ENCODE measurements at regions not wholly inside any gene's neighbourhood (a gene's known extent, or its start where the extent isn't known, plus 50 kb on each side); places are given as distances from the start of the nearest gene placed in this dataset.

DNA sequence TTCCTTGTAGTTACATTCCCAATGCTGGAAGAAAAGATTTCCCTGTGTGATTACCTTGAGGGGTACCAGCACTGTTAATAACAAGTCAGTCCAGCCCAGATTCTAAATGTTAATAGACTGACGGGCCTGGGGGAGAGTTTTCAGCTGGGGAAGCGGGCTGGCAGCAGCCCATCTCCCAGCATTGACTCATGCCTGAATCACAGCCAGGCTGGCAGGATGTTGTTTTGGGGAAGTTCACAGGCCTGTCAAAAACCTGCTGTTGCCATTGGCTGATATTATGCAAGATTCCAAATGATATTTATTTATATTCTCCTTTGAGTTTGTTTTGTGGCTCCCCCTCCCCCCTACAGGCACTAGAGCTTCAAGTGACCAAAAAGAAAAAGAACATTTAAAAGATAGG lies 213.9 kb upstream of the CNR1 start:
- DNase-seq, result no peak

DNA sequence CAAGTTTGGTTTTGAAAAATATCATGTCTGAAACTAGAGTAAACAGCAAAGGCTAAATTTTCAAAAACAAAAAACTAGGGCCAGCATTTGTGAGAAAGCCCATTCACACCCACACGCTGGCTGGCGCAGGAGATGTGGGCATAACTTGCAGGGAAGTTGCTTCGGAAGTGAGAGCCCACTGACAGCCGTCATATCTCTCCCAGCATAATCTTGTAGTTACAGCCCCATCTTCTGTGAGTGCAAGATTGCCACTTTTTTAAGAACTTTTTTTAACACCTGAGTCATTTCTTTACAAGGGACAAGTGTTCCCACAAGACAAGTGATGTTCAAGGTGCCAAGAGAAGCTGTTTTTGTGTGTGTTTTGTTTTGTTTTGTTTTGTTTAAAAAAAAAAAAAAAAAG lies 212.5 kb upstream of the CNR1 start:
- DNase-seq, result no peak

DNA sequence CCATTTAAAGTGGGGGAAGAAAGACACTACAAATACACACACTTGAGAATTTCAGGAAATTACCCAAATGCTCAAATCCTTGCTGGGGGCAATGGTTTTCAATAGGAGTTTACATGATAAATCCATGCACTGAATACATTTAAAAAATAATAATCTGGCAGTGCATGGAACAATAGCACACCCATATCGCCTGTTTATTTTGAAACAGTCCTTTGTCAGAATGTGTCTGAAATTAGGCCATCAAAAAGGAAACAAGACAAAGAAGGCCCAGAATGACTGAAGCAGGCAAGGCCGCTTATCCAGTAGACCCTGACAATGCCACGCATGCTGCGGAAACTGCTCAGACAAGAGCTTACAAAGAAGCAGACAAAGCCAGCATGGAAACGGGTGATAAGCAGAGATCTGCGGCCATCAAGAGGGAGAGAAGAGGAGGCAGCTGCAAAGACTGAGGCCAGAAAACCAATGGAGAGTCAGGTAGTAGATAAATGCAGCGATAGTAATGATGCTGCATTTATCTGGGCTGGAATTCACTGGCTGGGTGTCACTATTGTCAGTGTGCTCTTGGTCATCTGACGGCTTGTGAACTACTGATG lies 211.9 kb upstream of the CNR1 start:
- no peak for DNase-seq

DNA sequence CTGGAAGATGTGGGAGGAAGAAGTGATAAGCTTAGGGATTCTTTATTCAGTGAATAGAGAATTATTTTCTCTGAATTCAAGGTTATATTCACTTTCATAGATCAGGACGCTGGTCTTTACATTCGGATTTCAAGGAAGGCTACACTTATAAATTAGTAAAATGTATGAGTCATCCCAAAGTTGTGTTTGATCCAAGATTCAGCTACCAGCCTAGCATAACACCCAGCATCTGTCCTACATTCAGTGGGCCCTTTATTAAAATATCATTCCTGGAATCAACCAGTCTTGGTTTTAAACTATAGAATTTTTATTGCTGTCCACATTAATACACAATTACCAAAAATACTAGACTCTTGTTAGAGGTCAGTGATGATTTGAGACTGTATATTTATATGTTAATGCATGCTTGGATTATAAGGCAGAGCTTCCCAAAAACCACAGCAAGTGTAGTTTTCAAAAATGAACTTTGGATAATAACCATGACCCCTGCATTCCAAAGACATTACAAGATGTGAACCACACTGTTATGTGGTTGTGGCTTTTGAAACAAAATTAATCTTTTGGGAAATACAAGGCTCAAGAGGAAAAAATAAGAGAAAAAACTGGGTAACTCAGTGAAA lies 210.7 kb upstream of the CNR1 start:
- no peak for DNase-seq

DNA sequence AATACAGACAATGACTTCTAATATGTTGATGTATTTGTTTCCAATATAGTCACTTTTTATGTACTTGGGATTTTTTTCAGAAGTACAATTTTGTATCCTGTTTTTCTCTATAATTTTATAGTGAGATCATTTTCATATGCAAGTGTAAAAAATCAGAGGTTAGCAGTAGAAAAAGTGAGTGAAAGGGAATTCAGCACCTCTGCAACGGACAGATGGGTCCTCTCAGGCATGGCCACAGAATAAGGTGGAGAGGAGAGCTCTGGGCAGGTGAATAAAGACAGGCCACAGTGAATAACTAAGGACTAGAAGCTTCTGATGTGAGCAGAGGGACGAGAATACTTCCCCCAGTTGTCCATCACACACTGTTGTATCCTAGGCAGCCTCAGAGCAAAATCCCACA lies 210.1 kb upstream of the CNR1 start:
- no peak for DNase-seq

DNA sequence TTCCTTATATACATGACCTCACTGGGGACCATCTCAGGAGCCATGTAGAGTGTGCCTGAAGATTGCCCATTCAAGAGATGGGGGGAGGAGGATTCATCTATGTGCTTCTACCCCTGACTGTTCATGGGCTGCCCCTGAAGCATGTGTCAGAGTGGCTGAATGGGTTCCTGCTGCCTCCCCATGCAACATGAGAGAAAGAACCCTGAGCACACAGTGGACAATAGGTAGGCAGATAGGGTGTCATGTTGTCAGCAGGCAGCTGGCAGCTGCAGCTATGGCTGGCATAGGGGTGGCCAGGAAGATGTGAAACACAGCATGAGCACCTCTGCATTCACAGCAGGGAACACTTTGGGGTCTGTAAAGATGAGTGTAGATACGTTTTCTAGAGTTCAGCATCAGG lies 208.4 kb upstream of the CNR1 start:
- DNase-seq, result no peak

DNA sequence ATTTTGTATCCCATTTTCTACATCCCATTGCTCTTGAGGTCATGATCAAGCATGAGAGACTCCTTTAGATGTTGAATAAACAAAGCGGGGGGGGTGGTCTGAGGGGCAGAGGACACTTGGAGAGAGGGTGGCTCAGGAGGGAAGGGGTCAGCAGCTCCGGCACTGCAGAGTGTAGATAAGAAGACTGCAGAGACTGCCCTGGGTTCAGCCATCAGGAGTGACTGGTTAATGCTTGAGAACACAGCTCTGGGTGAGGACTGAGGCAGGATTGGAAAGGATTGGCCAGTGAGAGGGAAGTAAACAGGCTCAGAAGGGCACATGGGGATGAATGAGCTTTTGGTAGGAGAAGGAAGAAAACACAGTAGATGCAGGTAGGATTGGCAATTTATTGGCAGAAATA lies 205.3 kb upstream of the CNR1 start:
- DNase-seq, result no peak

DNA sequence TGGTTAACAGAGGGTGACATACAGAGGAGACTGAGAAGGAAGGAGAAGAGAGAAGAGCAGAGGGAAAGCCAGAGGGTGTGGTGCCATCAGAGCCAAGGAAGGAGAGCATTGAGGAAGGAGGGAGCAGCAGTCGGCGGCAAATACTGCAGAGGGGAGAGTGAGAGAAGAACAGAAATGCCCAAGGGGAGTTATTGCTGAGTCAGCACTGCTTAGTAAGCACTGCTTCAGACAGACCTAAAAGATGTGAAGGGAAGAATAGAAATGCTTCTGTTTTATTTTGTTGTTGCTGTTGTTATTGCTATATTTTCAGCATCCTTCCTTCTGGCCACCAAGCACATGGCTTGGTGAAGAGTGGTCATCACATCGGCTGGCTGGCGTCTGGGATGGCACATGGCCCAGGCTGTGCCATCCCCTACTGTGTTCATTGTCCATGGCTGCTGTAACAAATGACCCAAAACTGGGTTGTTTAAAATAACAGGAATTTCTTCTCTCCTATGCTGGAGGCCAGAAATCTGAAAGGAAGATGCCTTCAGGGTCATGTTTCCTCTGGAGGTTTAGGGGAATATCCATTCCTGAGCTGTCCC lies 204.1 kb upstream of the CNR1 start:
- DNase-seq, result no peak

DNA sequence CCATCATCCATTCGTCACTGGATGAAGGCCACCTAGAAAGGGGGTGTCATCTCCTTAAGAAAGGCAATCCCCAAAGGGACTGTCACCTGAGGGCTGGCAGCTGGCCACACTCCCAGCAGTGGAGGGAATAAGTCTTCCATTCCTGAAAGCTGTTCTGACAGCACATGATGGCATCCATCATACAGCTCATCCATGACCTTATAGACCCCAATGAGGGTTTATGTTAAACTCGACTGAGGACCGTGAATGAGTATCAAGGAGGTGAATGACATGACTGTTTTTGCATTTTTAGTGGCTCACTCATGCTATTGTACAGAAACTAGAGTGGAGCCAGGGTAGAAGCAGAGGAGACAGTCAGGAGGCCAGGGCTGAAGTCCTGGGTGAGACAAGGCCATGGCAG lies 203.1 kb upstream of the CNR1 start:
- DNase-seq, result no peak

DNA sequence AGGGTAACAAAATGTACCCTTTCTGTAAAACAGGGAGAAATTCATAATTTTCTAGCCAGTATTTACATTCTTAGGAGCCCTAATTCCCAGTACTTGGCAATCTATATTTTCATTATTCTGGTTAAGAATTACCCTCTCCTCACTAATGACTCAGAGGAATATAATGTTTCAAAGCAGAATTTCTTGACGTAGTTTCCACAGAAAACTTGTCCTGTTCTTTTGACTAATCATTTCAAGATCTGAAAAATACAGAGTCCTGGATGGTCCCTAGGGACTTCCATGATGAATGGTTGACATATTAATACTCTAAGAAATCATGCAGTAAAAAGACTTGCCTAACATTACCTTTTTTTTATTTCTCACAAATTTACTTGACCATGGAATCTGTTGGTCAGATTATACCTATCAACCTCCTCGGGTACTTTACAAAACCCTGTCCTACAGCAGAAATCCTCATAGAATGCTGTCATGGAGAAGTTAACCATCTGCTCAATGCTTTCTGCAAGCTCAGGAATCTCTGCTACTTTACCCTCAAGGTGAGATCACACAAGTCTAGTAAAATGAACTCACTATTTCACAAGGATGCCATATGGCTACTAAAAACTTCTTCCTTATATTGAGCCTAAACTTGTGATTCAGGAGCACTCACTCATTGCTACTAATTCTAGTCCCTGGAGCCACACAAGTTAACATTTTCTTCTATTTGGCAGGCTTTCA lies 202.1 kb upstream of the CNR1 start:
- no peak for DNase-seq

DNA sequence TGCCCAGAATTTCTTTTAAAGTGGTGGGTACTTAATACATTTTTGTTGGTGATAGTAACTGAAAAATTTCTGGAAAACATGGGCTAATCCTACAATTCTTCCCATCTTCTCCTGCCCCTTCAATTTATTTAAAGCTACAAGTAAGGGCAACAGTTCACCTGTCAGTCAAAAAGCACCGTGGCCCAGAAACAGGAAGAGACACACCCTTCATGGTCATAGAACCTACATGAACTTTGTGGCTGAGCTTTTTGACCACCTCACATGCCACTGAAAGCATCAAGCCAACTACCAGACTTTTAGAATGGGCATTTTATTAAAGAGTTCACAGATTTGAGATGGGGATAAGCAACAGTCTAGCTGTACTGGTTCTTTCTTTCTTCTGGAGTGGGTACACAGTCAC lies 201.1 kb upstream of the CNR1 start:
- no peak for DNase-seq

DNA sequence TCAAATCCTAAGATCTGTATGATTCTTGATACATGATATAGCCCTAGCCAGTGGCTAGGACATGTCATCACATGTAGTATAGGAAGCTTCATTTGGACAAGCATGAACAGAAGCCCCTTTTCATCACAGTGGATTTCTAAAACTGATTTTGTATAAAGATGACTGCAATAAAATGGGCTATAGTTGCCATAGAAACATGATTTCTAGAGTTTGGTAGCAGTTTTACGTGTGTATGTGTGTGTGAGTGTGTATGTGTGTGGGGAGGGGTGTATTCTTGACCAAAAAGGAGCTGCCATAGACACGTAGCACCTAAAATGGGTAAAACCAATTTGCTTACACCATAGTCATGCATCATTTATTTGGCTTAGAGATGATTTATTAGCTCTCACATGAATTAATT lies 200.5 kb upstream of the CNR1 start:
- no peak for DNase-seq

DNA sequence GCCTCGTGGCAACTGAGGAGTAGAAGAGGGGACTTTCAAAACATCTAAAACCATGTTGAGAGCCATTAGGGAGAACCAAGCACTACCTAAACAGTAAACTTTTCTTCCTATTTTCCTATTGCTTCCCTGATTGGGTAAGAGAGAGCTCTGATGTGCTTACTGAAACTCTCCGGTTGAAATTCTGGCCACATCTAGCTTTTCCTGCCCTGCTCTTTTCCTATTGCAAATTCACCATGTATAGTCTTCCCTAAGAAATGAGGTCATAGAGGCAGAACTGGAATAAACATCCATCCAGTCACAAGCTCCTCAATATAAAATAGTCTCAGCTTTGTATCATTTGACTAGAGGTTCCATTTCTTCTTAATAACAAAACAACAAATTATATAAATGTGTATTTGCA lies 199.5 kb upstream of the CNR1 start:
- DNase-seq, result no peak

DNA sequence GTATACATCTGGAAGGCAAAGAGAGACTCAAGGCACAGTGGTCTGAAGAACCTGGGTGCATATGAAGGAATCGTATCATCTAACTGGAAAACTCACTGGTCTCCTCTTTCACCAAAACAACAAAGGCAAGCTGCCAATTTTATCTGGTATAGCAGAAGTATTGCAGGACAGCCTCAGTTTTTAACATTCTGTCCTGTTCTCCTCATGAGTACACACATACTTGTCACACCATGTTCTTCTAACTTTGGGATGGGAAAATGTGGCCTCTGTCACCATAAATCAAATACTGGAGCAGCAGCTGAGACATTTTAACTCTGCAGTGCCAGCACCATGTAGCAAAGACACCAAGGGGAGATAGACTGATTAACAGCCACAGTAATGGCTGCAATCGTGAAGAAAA lies 199.1 kb upstream of the CNR1 start:
- no peak for DNase-seq

DNA sequence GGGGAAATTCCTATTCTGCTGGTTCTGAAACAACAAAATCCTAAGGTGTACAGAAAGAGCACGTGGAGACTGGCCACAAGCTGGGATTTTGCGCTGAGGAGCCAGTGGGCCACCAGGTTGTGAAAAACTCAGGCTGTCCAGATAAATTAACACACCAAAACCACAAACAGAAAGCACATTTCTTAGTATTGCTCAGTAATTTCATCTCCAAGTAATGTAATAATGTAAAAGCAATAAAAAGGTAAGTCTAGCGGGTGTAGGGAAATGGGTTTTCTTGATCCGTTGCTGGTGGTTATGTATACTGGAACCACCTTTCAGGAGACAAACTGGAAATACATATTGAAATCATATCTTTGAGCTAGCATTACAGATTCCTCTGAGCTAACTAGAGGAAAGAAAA lies 195.6 kb upstream of the CNR1 start:
- DNase-seq, result no peak

DNA sequence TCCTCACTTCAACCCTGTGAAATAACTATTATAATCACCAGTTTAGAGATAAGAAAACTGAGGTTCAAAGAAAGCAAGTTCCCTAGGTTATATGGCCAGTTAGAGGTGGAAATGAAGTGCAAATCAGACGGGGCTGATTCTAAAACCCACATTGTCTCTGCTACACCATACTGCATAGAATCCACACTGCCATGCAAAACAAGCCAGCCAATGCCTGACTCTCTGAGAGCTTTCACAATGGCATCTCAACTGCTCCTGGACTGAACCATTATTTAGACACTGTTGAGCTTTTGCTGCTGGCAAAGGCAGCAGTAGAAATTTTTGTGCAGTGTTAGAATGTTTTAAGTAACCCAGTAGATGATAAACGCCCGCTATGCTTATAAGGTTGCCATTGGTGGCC lies 195.2 kb upstream of the CNR1 start:
- no peak for DNase-seq

DNA sequence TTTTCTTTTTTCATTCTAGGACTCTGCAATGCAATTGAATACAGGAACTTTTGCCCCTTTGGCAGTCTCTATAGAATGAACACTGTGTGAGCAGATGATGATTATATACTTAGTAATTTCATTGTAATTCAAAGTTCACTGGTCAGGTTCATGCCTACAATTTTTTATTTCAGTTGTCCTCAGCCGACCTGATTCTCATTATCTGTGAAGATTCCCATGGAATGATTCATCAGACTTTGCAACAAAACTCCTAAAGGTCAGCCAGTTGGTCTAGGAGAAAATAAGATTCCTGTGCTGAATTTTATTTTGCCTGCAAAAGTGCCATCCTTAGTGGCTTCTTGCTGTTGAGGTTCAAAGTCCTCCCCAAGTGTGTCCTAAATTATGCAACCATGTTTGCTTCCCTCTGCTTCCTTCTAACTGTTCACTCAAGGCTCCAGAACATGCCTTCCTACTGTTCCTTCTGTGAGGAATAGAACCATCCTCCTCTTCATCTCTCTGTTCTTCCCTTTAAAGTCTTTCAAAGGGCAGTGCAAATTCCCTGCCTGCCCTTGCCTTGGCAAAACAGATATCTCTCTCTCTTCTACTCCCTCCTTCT lies 194.2 kb upstream of the CNR1 start:
- no peak for DNase-seq

DNA sequence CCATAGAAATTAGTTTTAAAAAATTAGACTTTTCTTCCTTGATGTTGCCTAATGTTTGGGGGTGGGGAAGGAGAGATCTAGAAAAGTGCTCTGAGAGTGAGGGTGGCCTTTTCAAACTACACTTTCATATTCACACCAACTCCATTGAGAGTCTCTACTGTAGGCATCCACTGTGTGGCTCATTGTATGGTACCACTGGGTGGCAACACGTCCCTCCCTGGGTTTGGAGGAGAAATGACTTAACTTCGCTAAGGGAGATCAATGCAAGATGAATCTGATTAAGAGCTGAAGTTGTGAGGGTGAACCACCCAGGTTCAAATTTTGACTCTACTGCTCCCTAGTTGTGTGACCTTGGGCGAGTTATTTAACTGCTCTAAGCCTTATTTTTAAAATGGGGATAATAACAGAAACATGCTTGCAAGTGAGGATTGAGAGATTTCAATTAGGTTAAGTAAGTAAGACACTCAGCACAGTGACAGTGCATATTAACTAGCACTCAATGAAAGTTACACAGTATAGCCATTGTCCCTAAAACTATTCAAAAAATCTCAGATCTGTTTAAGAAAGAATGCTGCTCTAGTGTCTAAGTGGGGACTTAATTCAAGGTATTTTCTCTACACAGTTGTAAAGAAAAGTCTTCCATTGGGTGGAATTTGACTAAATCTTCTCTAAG lies 193.5 kb upstream of the CNR1 start:
- DNase-seq, result no peak

DNA sequence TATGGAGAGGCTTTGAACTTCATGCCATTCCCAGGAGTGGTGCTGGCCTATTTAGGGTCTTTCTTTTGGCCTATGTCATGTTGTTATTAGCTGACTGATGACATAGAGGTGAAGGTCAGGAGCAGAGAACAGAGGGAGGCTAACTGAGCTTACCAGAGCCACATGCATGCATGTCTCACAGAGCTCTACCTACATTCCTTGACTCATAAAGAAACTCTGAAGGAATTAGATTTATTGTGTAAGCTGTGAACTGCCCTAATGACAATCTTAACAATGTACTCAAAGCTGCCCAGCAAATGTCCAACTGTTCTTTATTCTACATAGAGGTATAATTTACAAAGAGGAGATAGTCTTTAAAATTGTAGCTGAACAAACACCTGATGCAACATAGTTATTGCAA lies 192.7 kb upstream of the CNR1 start:
- no peak for DNase-seq

DNA sequence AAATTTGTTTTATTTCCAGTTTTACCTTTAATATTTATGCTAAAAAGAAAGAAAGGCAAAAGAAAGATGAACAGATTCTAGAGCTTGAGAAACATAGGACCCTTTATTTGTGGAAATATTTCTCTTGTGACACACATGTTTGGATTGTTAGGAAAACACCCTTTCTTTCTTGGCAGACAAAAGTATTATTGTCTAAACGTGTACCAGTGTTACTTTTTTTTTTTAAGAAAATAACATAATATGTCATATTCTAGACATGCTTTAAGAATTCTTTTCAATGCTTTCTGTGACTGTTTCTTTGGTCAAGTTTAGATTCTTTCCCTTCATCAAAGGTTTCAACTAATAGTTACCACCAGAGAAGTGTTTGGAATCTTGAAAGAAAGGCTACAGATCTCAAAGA lies 183.4 kb upstream of the CNR1 start:
- no peak for DNase-seq

DNA sequence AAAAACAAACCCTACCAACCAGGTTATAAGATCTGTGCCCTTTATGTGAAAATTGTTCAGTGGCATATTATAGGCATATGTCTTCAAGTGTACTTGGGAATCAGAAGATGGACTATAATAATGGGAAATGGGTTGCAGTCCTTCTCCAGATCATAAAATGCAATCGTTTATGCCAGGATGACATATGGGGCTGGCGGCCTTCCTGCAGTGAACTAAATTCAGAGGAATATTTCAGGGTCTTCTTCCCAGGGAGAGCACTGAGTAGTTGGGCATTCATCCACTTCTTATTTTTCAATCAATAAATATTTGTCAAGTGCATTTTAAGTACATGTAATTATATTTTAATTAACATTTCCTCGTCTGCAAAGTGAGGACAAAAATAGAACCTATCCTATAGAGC lies 176.2 kb upstream of the CNR1 start:
- DNase-seq, result no peak

DNA sequence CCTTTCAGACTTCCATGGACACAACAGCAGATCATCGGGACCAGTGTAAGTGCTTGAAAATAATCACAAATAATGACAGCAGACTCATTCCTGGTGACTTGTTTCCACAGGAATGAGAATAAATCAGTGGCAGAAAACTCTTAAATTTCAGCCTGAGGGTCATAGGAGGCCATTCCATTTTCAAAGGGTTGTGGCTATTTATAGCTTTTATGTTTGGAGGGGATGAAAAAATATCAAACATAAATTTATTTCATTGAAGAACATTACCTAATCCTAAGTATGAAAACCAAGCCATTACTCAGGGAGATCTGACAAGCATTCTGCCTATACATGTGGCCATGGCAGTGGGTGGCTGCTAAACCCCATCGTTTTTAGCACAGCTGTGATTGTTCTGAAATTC lies 173.6 kb upstream of the CNR1 start:
- DNase-seq, result no peak

DNA sequence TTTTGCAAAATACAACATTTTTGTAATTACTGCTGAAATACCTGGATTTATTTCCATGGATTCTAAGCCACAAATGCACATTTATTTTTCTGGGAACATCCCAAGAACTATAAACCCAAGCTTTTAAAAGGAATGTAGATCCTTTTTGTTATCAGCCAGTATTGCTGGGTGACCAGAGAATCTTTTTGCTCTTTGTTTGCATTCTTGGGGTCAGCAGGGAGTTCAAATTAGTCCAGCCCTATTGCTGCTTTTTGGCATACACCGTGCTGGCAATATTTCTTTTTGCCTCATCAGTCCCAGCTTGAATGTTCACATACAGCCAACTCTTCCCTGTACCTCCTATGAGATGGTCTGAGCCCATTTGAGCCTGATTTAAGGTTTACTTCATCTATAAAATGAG lies 155.2 kb upstream of the CNR1 start:
- no peak for DNase-seq

Data from T-helper 2 cell (primary cell).